GM12874 (cell line): ENCODE measurements at regions not wholly inside any gene's neighbourhood (a gene's known extent, or its start where the extent isn't known, plus 50 kb on each side); places are given as distances from the start of the nearest gene placed in this dataset.

ENCODE experiments used
- CTCF ChIP-seq: IDR thresholded peaks from 2 replicates; pipeline ENCODE4 v1.5.1; 2011; ENCODE audit warnings: low read depth, mild to moderate bottlenecking, control low read depth, low read length, moderate library complexity; ENCODE audit not compliant: insufficient read depth

GRCh38 chr1:87586501-87586900 lies 257.8 kb downstream of the LMO4 start:
- TF ChIP-seq CTCF: no peak

- TF ChIP-seq CTCF: no peak
These were observed 259.8 kb downstream of the LMO4 start for GRCh38 chr1:87588495-87588894.

- TF ChIP-seq CTCF: no peak
These were observed 262.8 kb downstream of the LMO4 start for GRCh38 chr1:87591492-87591891.

GRCh38 chr1:87592156-87592555 lies 263.5 kb downstream of the LMO4 start:
- TF ChIP-seq CTCF: no peak

GRCh38 chr1:87594736-87595383 lies 266.2 kb downstream of the LMO4 start:
- TF ChIP-seq CTCF: no peak

GRCh38 chr1:87595384-87595781 lies 266.7 kb downstream of the LMO4 start:
- no peak for TF ChIP-seq CTCF

GRCh38 chr1:87598429-87598828 lies 269.7 kb downstream of the LMO4 start:
- peak; percentile 26; the same call in 1 of the 2 replicates for TF ChIP-seq CTCF
